ENCODE measurements at regions not wholly inside any gene's neighbourhood (a gene's known extent, or its start where the extent isn't known, plus 50 kb on each side); places are given as distances from the start of the nearest gene placed in this dataset.

DNA sequence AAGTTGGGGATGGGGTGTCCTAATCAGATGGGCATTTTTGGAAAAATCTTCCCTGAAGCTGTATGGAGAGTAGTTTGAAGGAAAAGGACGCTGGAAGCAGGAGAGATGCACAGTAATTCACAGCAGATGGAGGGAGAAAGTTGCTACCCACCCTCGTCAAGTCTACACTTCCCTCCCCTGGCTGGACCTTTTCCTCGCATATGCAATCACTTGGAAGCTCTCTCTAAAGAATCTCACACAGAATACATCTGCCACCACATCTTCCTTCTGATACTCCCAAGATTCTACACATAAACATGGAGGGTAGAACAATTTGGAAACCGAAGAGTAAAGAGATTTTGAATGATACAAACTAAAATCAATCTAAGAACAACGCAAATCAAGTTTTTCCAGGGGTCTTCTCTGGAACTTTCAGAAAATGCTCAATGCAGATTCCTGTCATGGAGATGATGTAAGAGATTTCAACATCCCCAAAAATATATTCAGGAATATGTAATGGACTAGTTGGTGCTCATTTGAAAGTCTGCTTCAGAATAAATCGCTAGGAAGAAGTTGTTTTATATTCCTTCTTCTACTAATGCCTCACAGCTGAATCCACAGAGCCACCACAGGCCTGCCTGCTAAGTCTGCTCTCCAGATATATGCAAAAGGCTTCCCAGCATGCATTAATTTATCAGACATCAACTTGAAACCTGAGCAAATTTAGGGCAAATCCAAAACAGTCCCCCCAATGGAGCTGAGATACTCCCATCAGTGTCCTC is 291.5 kb downstream of the LRATD1 start:
- DNase-seq: no peak

DNA sequence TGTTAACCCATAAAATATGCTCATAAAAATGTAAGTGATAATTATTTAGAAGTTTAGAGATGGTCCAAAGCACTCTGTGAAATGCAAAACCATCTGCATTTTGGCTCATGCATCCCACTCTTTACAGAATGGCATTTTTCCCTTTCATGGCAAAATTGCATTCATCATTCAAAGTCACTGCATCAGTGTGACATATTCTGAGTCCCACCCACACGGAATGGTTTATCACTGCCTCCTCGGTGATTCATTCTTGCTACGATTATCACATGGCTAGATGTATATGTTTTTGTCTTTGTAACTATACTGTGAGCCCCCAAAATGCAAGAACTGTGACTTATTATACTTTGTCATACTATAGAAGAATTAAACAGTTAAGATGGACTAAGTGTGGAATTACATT is 293.0 kb downstream of the LRATD1 start:
- no peak for DNase-seq

DNA sequence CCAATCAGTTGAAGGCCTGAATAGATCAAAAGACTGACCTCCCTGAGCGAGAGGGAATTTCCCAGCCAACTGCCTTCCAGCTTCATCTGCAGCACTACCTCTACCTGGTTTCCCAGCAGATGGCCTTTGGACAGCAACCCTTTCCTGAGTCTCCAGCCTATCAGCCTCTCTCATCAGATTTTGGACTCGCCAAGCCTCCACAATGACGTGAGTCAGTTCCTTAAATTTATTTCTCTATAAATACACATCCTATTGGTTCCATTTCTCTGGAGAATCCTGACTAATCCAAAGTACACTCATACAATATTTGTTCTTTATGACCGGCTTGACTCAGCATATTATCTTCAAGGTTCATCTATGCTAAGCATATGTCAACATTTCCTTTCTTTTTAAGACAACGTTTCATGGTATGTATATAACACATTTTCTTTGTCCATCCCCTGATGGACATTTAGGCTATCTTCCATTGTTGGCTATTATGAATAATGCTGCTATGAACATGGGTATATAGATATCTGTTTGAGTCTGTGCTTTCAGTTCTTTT is 294.6 kb downstream of the LRATD1 start:
- no peak for DNase-seq

DNA sequence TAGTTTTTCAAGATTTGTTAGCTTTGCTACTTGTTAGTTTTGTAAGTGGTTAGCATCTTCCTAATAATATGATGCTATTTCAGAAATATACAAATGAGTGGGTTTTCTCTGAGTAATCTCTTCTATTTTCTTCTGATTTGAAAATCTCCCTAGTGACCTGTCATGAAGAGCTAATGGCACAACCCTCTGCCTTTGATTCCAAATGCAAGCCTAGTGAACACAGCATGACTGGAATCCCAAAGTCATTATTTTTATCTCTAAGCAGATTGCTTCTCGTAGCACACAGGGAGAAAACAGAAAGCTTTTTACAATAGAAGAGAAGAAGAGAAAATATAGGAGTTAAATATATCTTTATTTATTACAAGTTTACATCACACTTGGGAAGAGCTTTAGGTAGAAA is 295.5 kb downstream of the LRATD1 start:
- no peak for DNase-seq

DNA sequence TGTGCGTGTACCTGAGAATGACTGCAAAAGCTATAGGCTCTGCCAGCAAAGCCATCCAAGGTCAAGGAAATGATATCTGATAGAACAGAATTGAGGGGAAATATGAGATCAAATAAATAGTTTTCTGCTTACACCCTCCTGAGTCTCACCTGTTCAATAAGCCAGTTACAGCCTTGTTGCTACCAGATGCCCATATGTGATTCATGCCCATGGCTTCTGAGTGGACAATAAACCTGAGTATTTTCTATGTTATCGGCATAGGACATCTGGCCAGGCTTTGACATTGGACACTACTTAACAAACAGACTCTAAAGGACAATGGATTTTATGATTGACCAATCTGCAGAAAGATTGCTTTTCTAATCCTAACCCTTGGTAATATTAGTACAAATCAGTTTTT is 297.9 kb downstream of the LRATD1 start:
- no peak for DNase-seq

- DNase-seq: no peak
Measured at GRCh38 chr2:14932285-14932684, 299.8 kb downstream of the LRATD1 start.

GRCh38 chr2:14933753-14934152 is 301.2 kb downstream of the LRATD1 start:
- DNase-seq: no peak

GRCh38 chr2:14936426-14936825 is 303.9 kb downstream of the LRATD1 start:
- no peak for DNase-seq

- DNase-seq: no peak
Measured at GRCh38 chr2:14937336-14937735, 304.8 kb downstream of the LRATD1 start.

DNA sequence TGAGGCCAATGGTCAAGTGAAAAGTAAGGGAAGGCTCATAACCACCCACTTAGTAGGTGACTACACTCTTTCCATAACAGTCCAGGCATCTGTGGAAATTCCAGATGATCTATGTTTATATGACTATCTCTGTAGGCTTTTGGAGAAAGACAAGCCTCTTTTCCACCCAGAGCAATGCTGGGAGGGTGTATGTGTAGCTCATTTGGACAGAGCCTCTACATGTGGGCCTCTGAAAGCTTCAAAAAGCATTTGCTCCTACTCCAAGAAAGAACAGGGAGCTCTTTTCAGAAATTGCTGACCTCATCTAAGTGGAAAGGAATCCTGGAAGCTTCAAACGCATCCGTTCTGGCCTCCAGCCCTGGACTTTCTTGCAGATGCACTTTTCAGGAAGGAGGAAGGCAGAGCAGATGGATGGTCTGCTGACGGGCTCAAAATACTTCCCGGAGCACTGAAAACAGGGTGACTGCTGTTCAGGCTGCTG is 308.7 kb downstream of the LRATD1 start:
- DNase-seq: no peak

DNA sequence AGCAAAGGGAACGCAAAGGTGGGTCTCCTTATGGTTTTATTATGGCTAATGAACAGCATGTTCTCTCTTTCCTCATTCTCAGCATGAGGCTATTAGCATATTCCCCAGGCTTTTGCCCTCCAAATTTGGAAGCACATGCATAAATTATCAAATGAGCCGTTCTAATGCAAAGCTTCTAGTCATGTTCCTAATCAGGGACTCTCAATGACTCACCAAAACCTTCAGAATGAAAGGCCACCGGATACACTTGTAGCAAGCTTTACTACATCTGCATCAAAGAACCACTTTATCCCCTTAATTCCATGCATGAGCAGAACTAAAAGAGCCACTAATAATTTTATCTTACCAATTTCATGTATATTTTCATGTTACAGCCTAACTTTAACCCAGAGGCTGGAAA is 310.5 kb downstream of the LRATD1 start:
- no peak for DNase-seq

GRCh38 chr2:14944562-14945346 is 312.2 kb downstream of the LRATD1 start:
- no peak for DNase-seq

- DNase-seq: no peak
Measured at GRCh38 chr2:14951569-14952285, 319.2 kb downstream of the LRATD1 start.

DNA sequence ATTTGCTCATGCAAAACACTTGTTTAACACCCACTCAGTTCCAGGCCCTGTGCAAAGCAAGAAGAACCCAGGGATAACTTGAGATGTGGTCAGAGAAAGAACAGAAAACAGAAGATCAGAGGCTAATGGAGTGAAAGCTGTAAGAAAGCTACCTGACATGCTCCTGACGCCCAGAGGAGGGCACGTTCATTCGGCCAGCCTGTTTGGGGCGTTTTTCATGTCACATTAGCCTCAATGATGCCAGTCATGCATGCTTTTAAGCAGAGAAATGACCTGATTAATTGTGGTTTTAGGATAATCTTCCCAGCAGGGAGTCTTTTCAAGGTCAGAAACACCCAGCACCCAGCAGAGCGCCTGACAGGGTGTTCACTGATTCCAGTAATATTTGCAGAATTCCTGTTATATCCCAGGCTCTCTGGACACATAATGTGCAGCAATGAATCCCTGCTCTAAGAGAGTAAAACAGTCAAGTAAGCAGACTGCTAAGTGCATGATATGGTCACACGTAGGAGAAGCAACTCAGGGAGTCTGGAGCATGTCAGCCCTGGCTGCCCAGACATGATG is 320.0 kb downstream of the LRATD1 start:
- DNase-seq: no peak

GRCh38 chr2:14960686-14961324 is 328.3 kb downstream of the LRATD1 start:
- no peak for DNase-seq

- DNase-seq: no peak
Measured at GRCh38 chr2:14967729-14968128, 335.2 kb downstream of the LRATD1 start.

DNA sequence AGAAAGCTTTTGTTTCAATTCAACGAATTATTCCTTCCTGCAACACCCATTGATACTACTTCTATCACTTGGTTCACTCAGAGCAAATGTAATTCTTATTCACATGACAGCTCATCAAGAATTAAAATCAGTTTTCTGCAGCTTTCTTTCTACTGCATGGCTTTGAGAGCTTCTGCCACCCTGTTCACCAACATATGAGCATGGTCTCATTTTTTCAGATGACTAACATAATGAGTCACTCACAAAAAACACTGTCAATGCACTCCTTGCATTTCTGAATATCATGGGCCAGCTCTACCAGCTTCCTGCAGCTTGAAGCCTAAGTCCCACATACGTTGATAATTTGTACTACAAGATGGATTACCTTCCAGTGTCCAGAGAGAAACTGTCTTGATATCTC is 342.9 kb downstream of the LRATD1 start:
- no peak for DNase-seq

DNA sequence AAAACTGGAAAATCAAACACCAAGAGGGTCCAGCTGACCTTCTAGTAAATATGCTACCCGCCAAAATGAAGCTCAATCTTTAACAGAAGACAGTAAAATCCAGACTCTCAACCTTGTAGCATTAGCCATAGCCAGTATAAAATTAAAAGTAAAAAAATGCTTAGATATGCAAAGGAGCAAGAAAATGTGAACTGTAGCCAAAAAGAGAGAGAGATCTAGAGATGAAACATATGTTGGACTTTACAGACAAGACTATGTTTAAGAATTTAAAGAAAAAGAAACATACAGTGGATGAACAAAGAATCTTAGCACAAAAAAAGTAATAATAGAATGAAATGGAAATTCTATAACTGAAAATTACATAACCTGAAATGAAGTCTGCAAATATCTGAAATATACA is 344.5 kb downstream of the LRATD1 start:
- DNase-seq: no peak

DNA sequence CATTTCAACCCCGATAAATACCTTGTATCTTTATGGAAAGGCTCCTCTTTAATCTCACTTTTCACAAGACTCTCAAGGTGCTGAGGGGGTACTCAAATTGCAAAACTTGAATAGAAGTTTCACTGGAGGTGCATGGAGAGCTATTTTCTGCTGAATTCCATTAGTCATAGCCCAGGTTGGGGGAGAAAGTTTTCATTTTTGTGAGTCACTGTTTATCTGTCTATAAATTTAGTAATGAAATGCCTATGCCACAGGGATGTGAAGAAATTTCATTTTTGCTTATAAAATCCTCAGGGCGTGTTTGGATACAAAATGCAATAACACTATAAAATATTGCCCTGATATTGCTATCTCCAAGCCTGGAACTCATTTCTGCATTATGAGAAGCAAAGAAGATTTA is 346.3 kb downstream of the LRATD1 start:
- DNase-seq: no peak

DNA sequence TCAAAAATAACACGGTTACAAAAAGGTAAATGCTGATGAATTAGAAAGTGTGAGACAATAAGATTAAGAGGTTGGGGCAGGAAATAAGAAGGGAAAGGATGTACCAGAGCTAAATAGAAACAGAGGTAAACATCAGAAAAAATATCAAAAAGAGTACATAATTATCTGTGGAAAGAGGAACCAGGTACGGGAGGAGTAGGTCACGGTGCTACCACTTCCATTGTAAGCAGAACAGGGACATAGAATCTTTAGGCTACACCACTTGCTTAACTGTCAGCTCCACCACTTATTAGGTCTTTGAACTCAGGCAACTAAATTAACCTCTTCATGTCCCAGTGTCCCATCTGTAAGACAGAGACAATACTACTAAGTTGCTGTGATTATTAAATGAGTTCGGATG is 350.3 kb downstream of the LRATD1 start:
- DNase-seq: no peak

DNA sequence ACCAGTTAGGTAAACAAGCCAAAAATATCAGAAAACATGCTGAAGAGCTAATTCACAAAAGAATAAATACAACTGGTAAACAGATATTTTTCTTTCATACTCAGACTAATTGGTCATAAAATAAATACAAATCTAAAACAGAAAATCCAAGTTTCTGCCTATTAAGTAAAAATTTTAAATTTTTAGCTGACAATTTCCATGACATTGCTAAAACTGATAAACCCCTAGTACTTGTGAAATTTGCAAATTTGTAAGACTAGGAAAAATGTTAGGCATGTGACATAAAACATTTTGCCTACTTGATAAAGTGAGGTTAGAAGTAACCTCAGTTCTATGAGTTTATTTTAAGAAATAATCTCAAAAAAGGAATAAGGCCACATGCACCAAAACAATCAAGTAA is 356.1 kb downstream of the LRATD1 start:
- no peak for DNase-seq

- DNase-seq: no peak
Measured at GRCh38 chr2:14991723-14992122, 359.2 kb downstream of the LRATD1 start.

- DNase-seq: no peak
Measured at GRCh38 chr2:14994721-14995120, 362.2 kb downstream of the LRATD1 start.

All from activated CD8-positive, alpha-beta memory T cell treated with anti-CD3 and anti-CD28 coated beads, Interleukin-2, amount 50 U/mL, for 4 hours (primary cell).